KMS-11 (cell line): ENCODE measurements at regions not wholly inside any gene's neighbourhood (a gene's known extent, or its start where the extent isn't known, plus 50 kb on each side); places are given as distances from the start of the nearest gene placed in this dataset.

Experiments used
- H2AFZ ChIP-seq: fragments of 200-600 bp; sonication (generic); 2 replicates; pipeline ENCODE4 v1.6.1; 2016; ENCODE audit warnings: antibody characterized with exemption, mixed run types, low read depth
- H3K27ac ChIP-seq: fragments of 200-600 bp; sonication (generic); 2 replicates; pipeline ENCODE4 v1.6.1; 2016; ENCODE audit warnings: mild to moderate bottlenecking, mixed run types
- H3K27me3 ChIP-seq: fragments of 200-600 bp; sonication (generic); 2 replicates; pipeline ENCODE4 v1.6.1; 2017; ENCODE audit warnings: mild to moderate bottlenecking, low read depth, mixed run types, moderate library complexity; ENCODE audit not compliant: insufficient read depth
- H3K36me3 ChIP-seq: fragments of 200-600 bp; sonication (generic); 2 replicates; pipeline ENCODE4 v1.6.1; 2017; ENCODE audit warnings: mild to moderate bottlenecking, mixed run types; ENCODE audit not compliant: insufficient read depth
- H3K4me1 ChIP-seq: fragments of 200-600 bp; sonication (generic); 2 replicates; pipeline ENCODE4 v1.6.1; 2016; ENCODE audit warnings: mild to moderate bottlenecking, low read depth, mixed run types; ENCODE audit not compliant: poor library complexity, severe bottlenecking
- H3K4me2 ChIP-seq: fragments of 200-600 bp; sonication (generic); 2 replicates; pipeline ENCODE4 v1.7.0; 2016; ENCODE audit warnings: mild to moderate bottlenecking, mixed run types
- H3K4me3 ChIP-seq: fragments of 200-600 bp; sonication (generic); IDR thresholded peaks from 2 replicates; pipeline ENCODE4 v1.6.1; 2017; ENCODE audit warnings: low read depth, low read length, mixed read lengths; ENCODE audit not compliant: insufficient read depth
- H3K79me2 ChIP-seq: fragments of 200-600 bp; sonication (generic); 2 replicates; pipeline ENCODE4 v1.6.1; 2016; ENCODE audit warnings: low read depth, mixed run types; ENCODE audit not compliant: insufficient read depth
- H3K9ac ChIP-seq: fragments of 200-600 bp; sonication (generic); 2 replicates; pipeline ENCODE4 v1.6.1; 2016; ENCODE audit warnings: mild to moderate bottlenecking, mixed run types
- H4K20me1 ChIP-seq: fragments of 200-600 bp; sonication (generic); 2 replicates; pipeline ENCODE4 v1.6.1; 2016; ENCODE audit warnings: mild to moderate bottlenecking, mixed run types; ENCODE audit not compliant: insufficient read depth
- CTCF ChIP-seq: fragments of 200-600 bp; sonication (generic); conservative IDR thresholded peaks from 2 replicates; pipeline ENCODE4 v1.6.1; 2017; ENCODE audit warnings: low read depth, mild to moderate bottlenecking, antibody characterized with exemption, low read length, moderate library complexity, mixed read lengths

GRCh38 chr10:78974617-78975317 is 94.0 kb upstream of the ZMIZ1 start:
- H3K27me3 ChIP-seq: peaks cover 3% of the 10 kb centered on the region; the same call in 1 of the 2 replicates
- peak overlapping the region; percentile 69 for H3K4me2 ChIP-seq
- H3K4me1 ChIP-seq: peaks cover 13% of the 10 kb centered on the region
- TF ChIP-seq CTCF: peak; percentile 75
- no peaks in the 10 kb centered on the region for H4K20me1 ChIP-seq
- peak overlapping the region; percentile 65 for H3K9ac ChIP-seq
- H3K36me3 ChIP-seq: no peaks in the 10 kb centered on the region
- peak overlapping the region; percentile 49 for H3K27ac ChIP-seq
- H2AFZ ChIP-seq: peak overlapping the region; percentile 70
- H3K4me3 ChIP-seq: no peak overlapping the region
- H3K79me2 ChIP-seq: no peaks in the 10 kb centered on the region

- Histone ChIP-seq H3K36me3 (no peaks in the 10 kb centered on the region), H4K20me1 (no peaks in the 10 kb centered on the region), H3K4me2 (no peak overlapping the region), H2AFZ (no peak overlapping the region), H3K4me3 (no peak overlapping the region), H3K27me3 (peaks cover 3% of the 10 kb centered on the region; the same call in 1 of the 2 replicates), H3K9ac (no peak overlapping the region), H3K27ac (no peak overlapping the region), H3K4me1 (peaks cover 13% of the 10 kb centered on the region), H3K79me2 (no peaks in the 10 kb centered on the region)
- TF ChIP-seq CTCF: no peak
These were observed 92.8 kb upstream of the ZMIZ1 start for GRCh38 chr10:78975926-78976325.

DNA sequence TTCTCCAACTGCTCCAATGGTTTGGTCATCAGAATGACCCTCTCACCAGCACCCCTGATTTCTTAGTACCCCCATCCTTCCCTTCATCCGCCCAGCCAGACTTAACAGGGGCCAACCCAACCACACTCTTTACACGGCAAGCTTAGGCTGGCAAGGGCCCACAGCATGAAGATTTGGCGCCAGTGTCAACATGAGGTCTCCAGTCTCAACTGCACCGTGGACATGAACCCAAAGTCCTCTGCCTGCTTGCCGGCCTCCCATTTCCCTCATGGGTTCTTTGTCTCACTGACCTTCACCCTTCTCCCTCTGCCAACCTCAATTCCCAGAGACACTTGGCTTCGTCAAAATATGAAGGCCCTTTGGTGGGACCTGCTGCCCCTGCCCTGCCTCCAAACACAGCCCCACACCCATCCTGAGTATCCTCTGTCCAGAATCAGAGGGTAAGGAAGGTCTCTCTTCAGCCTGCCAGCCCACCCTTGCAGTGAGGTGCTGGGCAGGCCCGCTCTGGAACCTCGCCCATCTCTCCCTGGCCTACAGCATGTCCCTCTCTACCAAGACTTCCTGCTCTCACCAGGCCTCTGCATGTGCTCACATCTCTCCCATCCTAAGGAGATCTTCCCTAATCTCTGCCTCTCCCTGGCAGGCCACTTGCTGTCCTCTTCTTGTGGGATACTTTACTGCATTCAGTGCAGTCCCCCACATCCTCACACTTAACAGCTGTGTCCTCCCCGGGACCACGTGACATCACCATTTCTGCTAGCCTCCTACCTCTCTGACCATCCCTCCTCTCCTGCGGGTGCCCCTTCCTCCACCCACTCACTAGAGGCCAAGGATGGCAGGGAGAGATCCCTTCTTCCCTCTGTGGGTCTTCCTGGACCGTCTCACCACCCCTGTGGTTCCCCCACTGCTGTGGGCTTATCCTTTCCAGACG is 91.7 kb upstream of the ZMIZ1 start:
- H2AFZ ChIP-seq: no peak overlapping the region
- no peak overlapping the region for H3K27ac ChIP-seq
- no peaks in the 10 kb centered on the region for H3K79me2 ChIP-seq
- H4K20me1 ChIP-seq: no peaks in the 10 kb centered on the region
- H3K36me3 ChIP-seq: no peaks in the 10 kb centered on the region
- no peak overlapping the region for H3K9ac ChIP-seq
- H3K4me2 ChIP-seq: no peak overlapping the region
- H3K4me1 ChIP-seq: peaks cover 13% of the 10 kb centered on the region
- peaks cover 3% of the 10 kb centered on the region; the same call in 1 of the 2 replicates for H3K27me3 ChIP-seq
- no peak overlapping the region for H3K4me3 ChIP-seq
- no peak for TF ChIP-seq CTCF

GRCh38 chr10:78979938-78980337 is 88.8 kb upstream of the ZMIZ1 start:
- H3K36me3 ChIP-seq: no peaks in the 10 kb centered on the region
- no peak overlapping the region for H3K4me2 ChIP-seq
- H4K20me1 ChIP-seq: no peaks in the 10 kb centered on the region
- no peak for TF ChIP-seq CTCF
- H3K27ac ChIP-seq: no peak overlapping the region
- H3K4me3 ChIP-seq: no peak overlapping the region
- no peak overlapping the region for H3K9ac ChIP-seq
- H2AFZ ChIP-seq: no peak overlapping the region
- H3K27me3 ChIP-seq: peaks cover 3% of the 10 kb centered on the region; the same call in 1 of the 2 replicates
- no peaks in the 10 kb centered on the region for H3K79me2 ChIP-seq
- no peaks in the 10 kb centered on the region for H3K4me1 ChIP-seq
